ENCODE measurements at regions not wholly inside any gene's neighbourhood (a gene's known extent, or its start where the extent isn't known, plus 50 kb on each side); places are given as distances from the start of the nearest gene placed in this dataset.

GRCh38 chr6:48027704-48028435 is 83.1 kb downstream of the PTCHD4 start:
- TF ChIP-seq, protein P1, sequence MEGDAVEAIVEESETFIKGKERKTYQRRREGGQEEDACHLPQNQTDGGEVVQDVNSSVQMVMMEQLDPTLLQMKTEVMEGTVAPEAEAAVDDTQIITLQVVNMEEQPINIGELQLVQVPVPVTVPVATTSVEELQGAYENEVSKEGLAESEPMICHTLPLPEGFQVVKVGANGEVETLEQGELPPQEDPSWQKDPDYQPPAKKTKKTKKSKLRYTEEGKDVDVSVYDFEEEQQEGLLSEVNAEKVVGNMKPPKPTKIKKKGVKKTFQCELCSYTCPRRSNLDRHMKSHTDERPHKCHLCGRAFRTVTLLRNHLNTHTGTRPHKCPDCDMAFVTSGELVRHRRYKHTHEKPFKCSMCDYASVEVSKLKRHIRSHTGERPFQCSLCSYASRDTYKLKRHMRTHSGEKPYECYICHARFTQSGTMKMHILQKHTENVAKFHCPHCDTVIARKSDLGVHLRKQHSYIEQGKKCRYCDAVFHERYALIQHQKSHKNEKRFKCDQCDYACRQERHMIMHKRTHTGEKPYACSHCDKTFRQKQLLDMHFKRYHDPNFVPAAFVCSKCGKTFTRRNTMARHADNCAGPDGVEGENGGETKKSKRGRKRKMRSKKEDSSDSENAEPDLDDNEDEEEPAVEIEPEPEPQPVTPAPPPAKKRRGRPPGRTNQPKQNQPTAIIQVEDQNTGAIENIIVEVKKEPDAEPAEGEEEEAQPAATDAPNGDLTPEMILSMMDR (conservative IDR thresholded peaks at IDR 0.05; ENCODE audit: low read depth, low read length), result no peak
- no peak for TF ChIP-seq EZH2 (IDR thresholded peaks at IDR 0.05; ENCODE audit: low read length, unreplicated experiment)

Measured in PC-3 (cell line).